Neuronal stem cell (in vitro differentiated cells): ENCODE measurements at regions not wholly inside any gene's neighbourhood (a gene's known extent, or its start where the extent isn't known, plus 50 kb on each side); places are given as distances from the start of the nearest gene placed in this dataset.

Experiments
- DNase-seq: peaks from one replicate; pipeline ENCODE4 v3.0.0-alpha.2; 2013; ENCODE audit warnings: low spot score
- H2AFZ ChIP-seq: one replicate; pipeline ENCODE4 v1.6.1; 2013; ENCODE audit warnings: mild to moderate bottlenecking, low read length, inconsistent platforms
- H2AK5ac ChIP-seq: 2 replicates; pipeline ENCODE4 v1.6.1; 2013; ENCODE audit warnings: low read depth, mild to moderate bottlenecking, inconsistent platforms, low read length, moderate library complexity, mixed read lengths
- H2BK120ac ChIP-seq: 2 replicates; pipeline ENCODE4 v1.6.1; 2013; ENCODE audit warnings: low read depth, mild to moderate bottlenecking, inconsistent platforms, low read length, moderate library complexity, mixed read lengths
- H2BK12ac ChIP-seq: one replicate; pipeline ENCODE4 v1.6.1; 2013; ENCODE audit warnings: low read length, inconsistent platforms
- H2BK15ac ChIP-seq: 2 replicates; pipeline ENCODE4 v1.6.1; 2013; ENCODE audit warnings: mild to moderate bottlenecking, low read length, inconsistent platforms, mixed read lengths
- H2BK5ac ChIP-seq: one replicate; pipeline ENCODE4 v1.6.1; 2013; ENCODE audit warnings: inconsistent platforms, mild to moderate bottlenecking, low read length, moderate library complexity
- H3K14ac ChIP-seq: one replicate; pipeline ENCODE4 v1.6.1; 2013; ENCODE audit warnings: low read length, inconsistent platforms
- H3K18ac ChIP-seq: 2 replicates; pipeline ENCODE4 v1.6.1; 2013; ENCODE audit warnings: low read length, inconsistent platforms
- H3K23ac ChIP-seq: 2 replicates; pipeline ENCODE4 v1.6.1; 2013; ENCODE audit warnings: low read depth, mild to moderate bottlenecking, mixed read lengths, low read length, inconsistent platforms; ENCODE audit not compliant: poor library complexity
- H3K27ac ChIP-seq: replicated peaks from 3 replicates; pipeline ENCODE4 v1.5.1; 2013; ENCODE audit warnings: low read length, inconsistent platforms
- H3K27me3 ChIP-seq, 3 experiments: 2 replicates each; pipeline ENCODE4 v1.6.1; 2013; ENCODE audit warnings: low read length in 3 of 3, mild to moderate bottlenecking in 2 of 3, inconsistent platforms in 1 of 3, low read depth in 1 of 3, mixed read lengths in 1 of 3, moderate library complexity in 1 of 3; ENCODE audit not compliant: control insufficient read depth in 3 of 3, insufficient read depth in 3 of 3
- H3K36me3 ChIP-seq, 2 donors: replicated peaks in 1 of 2; 2 replicates each; pipeline ENCODE4 v1.6.1; 2013; ENCODE audit warnings: low read length in 2 of 2; ENCODE audit not compliant: control insufficient read depth in 2 of 2, insufficient read depth in 2 of 2
- H3K4ac ChIP-seq: 2 replicates; pipeline ENCODE4 v1.6.1; 2013; ENCODE audit warnings: inconsistent platforms, mild to moderate bottlenecking, low read length, moderate library complexity
- H3K4me1 ChIP-seq, 2 donors: 1 replicate in 1 of 2; 2 replicates in 1 of 2; pipeline ENCODE4 v1.6.1; 2013; ENCODE audit warnings: low read length in 2 of 2, low read depth in 1 of 2; ENCODE audit not compliant: control insufficient read depth in 2 of 2, insufficient read depth in 1 of 2
- H3K4me2 ChIP-seq: one replicate; pipeline ENCODE4 v1.6.1; 2013; ENCODE audit warnings: mild to moderate bottlenecking, low read length, inconsistent platforms; ENCODE audit not compliant: insufficient read depth, poor library complexity, severe bottlenecking
- H3K4me3 ChIP-seq, 2 donors: 2 replicates each; pipeline ENCODE4 v1.5.1; 2013; ENCODE audit warnings: low read length in 2 of 2, mild to moderate bottlenecking in 2 of 2, inconsistent platforms in 1 of 2, moderate library complexity in 1 of 2
- H3K79me1 ChIP-seq: one replicate; pipeline ENCODE4 v1.6.1; 2013; ENCODE audit warnings: low read depth, mild to moderate bottlenecking, inconsistent platforms, low read length, moderate library complexity
- H3K9ac ChIP-seq: one replicate; pipeline ENCODE4 v1.6.1; 2013; ENCODE audit warnings: mild to moderate bottlenecking, low read depth, low read length, inconsistent platforms; ENCODE audit not compliant: poor library complexity
- H3K9me3 ChIP-seq, 2 donors: replicated peaks in 1 of 2; 2 replicates each; pipeline versions ENCODE3 to v1.6.1; 2013; ENCODE audit warnings: low read length in 2 of 2, mild to moderate bottlenecking in 2 of 2, inconsistent platforms in 1 of 2, low read depth in 1 of 2, mixed read lengths in 1 of 2, moderate library complexity in 1 of 2; ENCODE audit not compliant: control insufficient read depth in 2 of 2, insufficient read depth in 1 of 2
- H4K8ac ChIP-seq: one replicate; pipeline ENCODE4 v1.6.1; 2013; ENCODE audit warnings: low read depth, mild to moderate bottlenecking, inconsistent platforms, low read length, moderate library complexity
- H4K91ac ChIP-seq: one replicate; pipeline ENCODE4 v1.6.1; 2013; ENCODE audit warnings: low read length, low read depth, mild to moderate bottlenecking, inconsistent platforms; ENCODE audit not compliant: poor library complexity
- WGBS, 2 donors: extraction: QIAGEN DNeasy Blood & Tissue Kit; methylation state at CpG; one replicate each; pipeline ENCODE4 v1.1.7; 2013; ENCODE audit warnings: missing lambda C conversion rate in 2 of 2, mixed read lengths in 1 of 2; ENCODE audit not compliant: insufficient read length in 2 of 2, insufficient replicate concordance in 1 of 2; ENCODE audit errors: extremely low coverage in 2 of 2; 5-methylcytosine and 5-hydroxymethylcytosine counted together

GRCh38 chr5:174446446-174446845, 277.9 kb upstream of the MSX2 start:
- H3K36me3 ChIP-seq = no peaks in the 10 kb centered on the region
- peaks cover 0 to 1% of the 10 kb centered on the region in 2 donors for H3K9me3 ChIP-seq
- H3K27me3 ChIP-seq = no peaks in the 10 kb centered on the region
- H3K4ac ChIP-seq = no peak overlapping the region
- no peak for DNase-seq
- H3K79me1 ChIP-seq = no peaks in the 10 kb centered on the region
- H3K27ac ChIP-seq = no peak overlapping the region
- H3K4me3 ChIP-seq = no peak overlapping the region
- no peak overlapping the region for H2BK5ac ChIP-seq
- H2BK12ac ChIP-seq = no peak overlapping the region
- H3K23ac ChIP-seq = no peak overlapping the region
- no peak overlapping the region for H4K8ac ChIP-seq
- no peak overlapping the region for H2AK5ac ChIP-seq
- H4K91ac ChIP-seq = no peak overlapping the region
- H3K9ac ChIP-seq = no peak overlapping the region
- H3K4me1 ChIP-seq = no peaks in the 10 kb centered on the region
- no CpG with 5 or more reads among the region's 6 CpGs for WGBS, 2 donors
- no peak overlapping the region for H3K14ac ChIP-seq
- H2BK120ac ChIP-seq = no peak overlapping the region
- H3K18ac ChIP-seq = no peak overlapping the region
- H2AFZ ChIP-seq = no peak overlapping the region
- H3K4me2 ChIP-seq = no peak overlapping the region
- no peak overlapping the region for H2BK15ac ChIP-seq

- no peaks in the 10 kb centered on the region for H3K36me3 ChIP-seq
- H3K18ac ChIP-seq = no peak overlapping the region
- no peaks in the 10 kb centered on the region for H3K27me3 ChIP-seq
- H3K9ac ChIP-seq = no peak overlapping the region
- no CpG with 5 or more reads among the region's 10 CpGs for WGBS, 2 donors
- H3K79me1 ChIP-seq = no peaks in the 10 kb centered on the region
- H4K91ac ChIP-seq = no peak overlapping the region
- no peak overlapping the region for H2BK15ac ChIP-seq
- H2AFZ ChIP-seq = no peak overlapping the region
- H3K23ac ChIP-seq = no peak overlapping the region
- no peak for DNase-seq
- H3K4me3 ChIP-seq = no peak overlapping the region
- H3K4me1 ChIP-seq = no peaks in the 10 kb centered on the region
- no peak overlapping the region for H3K4me2 ChIP-seq
- no peak overlapping the region for H2BK120ac ChIP-seq
- H3K14ac ChIP-seq = no peak overlapping the region
- H3K27ac ChIP-seq = no peak overlapping the region
- no peak overlapping the region for H2BK12ac ChIP-seq
- no peak overlapping the region for H4K8ac ChIP-seq
- H2AK5ac ChIP-seq = no peak overlapping the region
- H3K9me3 ChIP-seq = peaks cover 0 to 1% of the 10 kb centered on the region in 2 donors
- H2BK5ac ChIP-seq = no peak overlapping the region
- no peak overlapping the region for H3K4ac ChIP-seq
Observed at GRCh38 chr5:174446988-174447387, 277.4 kb upstream of the MSX2 start.

- H2AFZ ChIP-seq = no peak overlapping the region
- H4K8ac ChIP-seq = no peak overlapping the region
- no peak overlapping the region for H3K4me2 ChIP-seq
- H3K27me3 ChIP-seq = no peaks in the 10 kb centered on the region
- H2BK120ac ChIP-seq = no peak overlapping the region
- H3K9ac ChIP-seq = no peak overlapping the region
- H3K14ac ChIP-seq = no peak overlapping the region
- no peaks in the 10 kb centered on the region for H3K36me3 ChIP-seq
- no peak overlapping the region for H3K27ac ChIP-seq
- H2BK15ac ChIP-seq = no peak overlapping the region
- no peaks in the 10 kb centered on the region for H3K79me1 ChIP-seq
- no peaks in the 10 kb centered on the region for H3K4me1 ChIP-seq
- H3K4ac ChIP-seq = no peak overlapping the region
- DNase-seq = no peak
- H3K23ac ChIP-seq = no peak overlapping the region
- H2AK5ac ChIP-seq = no peak overlapping the region
- WGBS, 2 donors = no CpG with 5 or more reads among the region's 4 CpGs
- no peak overlapping the region for H3K18ac ChIP-seq
- H2BK12ac ChIP-seq = no peak overlapping the region
- H3K4me3 ChIP-seq = no peak overlapping the region
- H3K9me3 ChIP-seq = peaks cover 0 to 1% of the 10 kb centered on the region in 2 donors
- H4K91ac ChIP-seq = no peak overlapping the region
- H2BK5ac ChIP-seq = no peak overlapping the region
Observed at GRCh38 chr5:174448041-174448440, 276.3 kb upstream of the MSX2 start.

- H3K4me1 ChIP-seq = no peaks in the 10 kb centered on the region
- no peaks in the 10 kb centered on the region for H3K79me1 ChIP-seq
- no peak overlapping the region for H3K9ac ChIP-seq
- H3K27me3 ChIP-seq = no peaks in the 10 kb centered on the region
- no peak overlapping the region for H4K91ac ChIP-seq
- H3K4me2 ChIP-seq = no peak overlapping the region
- H3K23ac ChIP-seq = no peak overlapping the region
- no peak overlapping the region for H2BK12ac ChIP-seq
- H2AK5ac ChIP-seq = no peak overlapping the region
- H4K8ac ChIP-seq = no peak overlapping the region
- H3K9me3 ChIP-seq = peaks cover 0 to under 1% of the 10 kb centered on the region in 2 donors
- H2BK5ac ChIP-seq = no peak overlapping the region
- no peak overlapping the region for H3K4me3 ChIP-seq
- H2BK120ac ChIP-seq = no peak overlapping the region
- no peak overlapping the region for H3K14ac ChIP-seq
- no peak overlapping the region for H2AFZ ChIP-seq
- no peak for DNase-seq
- no peak overlapping the region for H2BK15ac ChIP-seq
- no peaks in the 10 kb centered on the region for H3K36me3 ChIP-seq
- no peak overlapping the region for H3K27ac ChIP-seq
- no peak overlapping the region for H3K18ac ChIP-seq
- no peak overlapping the region for H3K4ac ChIP-seq
Observed at GRCh38 chr5:174448662-174449061, 275.7 kb upstream of the MSX2 start.
